ENCODE measurements at regions not wholly inside any gene's neighbourhood (a gene's known extent, or its start where the extent isn't known, plus 50 kb on each side); places are given as distances from the start of the nearest gene placed in this dataset.

DNA sequence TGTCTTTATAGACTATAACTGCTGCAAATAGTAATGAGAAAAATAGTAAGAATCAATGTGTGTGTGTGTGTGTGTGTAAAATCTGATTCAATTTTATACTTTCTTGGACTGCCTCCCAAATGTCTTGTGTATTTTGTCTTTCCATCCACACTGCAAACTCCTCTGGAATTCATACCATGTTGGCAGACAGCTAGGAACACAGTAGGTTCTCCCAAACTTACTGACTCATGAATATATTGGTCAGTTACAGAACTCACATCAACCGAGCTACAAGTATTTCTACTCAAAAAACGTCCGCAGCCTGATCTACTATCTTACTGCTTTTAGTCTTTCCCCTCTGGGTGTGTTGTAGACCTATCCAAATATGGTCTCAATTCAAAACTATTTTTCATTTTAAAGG lies 542.7 kb upstream of the PSMD7 start:
- Histone ChIP-seq H3K4me3 (no peak overlapping the region), H3K4me1 (ENCODE audit: low read depth) (no peaks in the 10 kb centered on the region), H3K36me3 (ENCODE audit: low read depth) (no peaks in the 10 kb centered on the region), H3K9me3 (no peaks in the 10 kb centered on the region)
- ATAC-seq: no peak
- DNase-seq: no peak
- intact Hi-C loops (cut with DNase I, micrococcal nuclease): no loop called here
- no peak for TF ChIP-seq CTCF (IDR thresholded peaks at IDR 0.05)

DNA sequence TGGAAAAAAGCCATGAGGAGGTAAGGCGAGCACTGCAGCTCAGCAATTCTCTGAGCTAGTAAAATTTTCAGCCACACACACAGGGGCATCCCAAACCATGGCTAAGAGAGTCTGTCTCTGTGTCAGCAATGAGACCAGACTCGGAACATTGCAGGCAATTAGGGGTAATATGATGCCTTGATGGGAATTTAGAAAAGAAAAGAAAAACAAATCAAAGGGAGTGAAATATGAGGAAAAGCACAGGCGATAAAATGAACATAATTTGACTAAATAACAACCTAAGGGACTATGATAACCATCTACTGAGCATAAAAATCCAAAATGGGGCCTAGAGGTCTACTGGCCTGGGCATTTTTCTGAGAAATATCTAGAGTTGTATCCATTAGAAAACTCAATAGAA lies 546.0 kb upstream of the PSMD7 start:
- H3K4me3 ChIP-seq: no peak overlapping the region
- no peaks in the 10 kb centered on the region for H3K4me1 ChIP-seq (ENCODE audit: low read depth)
- H3K9me3 ChIP-seq: no peaks in the 10 kb centered on the region
- ATAC-seq (no peak), DNase-seq (no peak)
- intact Hi-C loops (cut with DNase I, micrococcal nuclease): no loop called here
- TF ChIP-seq CTCF (IDR thresholded peaks at IDR 0.05): no peak
- H3K36me3 ChIP-seq (ENCODE audit: low read depth): no peaks in the 10 kb centered on the region

- no peak for TF ChIP-seq CTCF (IDR thresholded peaks at IDR 0.05)
- ATAC-seq: no peak
- intact Hi-C loops (cut with DNase I, micrococcal nuclease): no loop called here
- Histone ChIP-seq H3K9me3 (no peaks in the 10 kb centered on the region), H3K36me3 (ENCODE audit: low read depth) (no peaks in the 10 kb centered on the region), H3K4me3 (no peak overlapping the region), H3K4me1 (ENCODE audit: low read depth) (no peaks in the 10 kb centered on the region)
- DNase-seq: no peak
These were observed 549.3 kb upstream of the PSMD7 start for GRCh38 chr16:73747328-73747727.

- ATAC-seq (no peak), DNase-seq (no peak)
- no peak for TF ChIP-seq CTCF (IDR thresholded peaks at IDR 0.05)
- Histone ChIP-seq H3K4me3 (no peak overlapping the region), H3K4me1 (ENCODE audit: low read depth) (no peaks in the 10 kb centered on the region), H3K36me3 (ENCODE audit: low read depth) (no peaks in the 10 kb centered on the region), H3K9me3 (no peaks in the 10 kb centered on the region)
- intact Hi-C loops (cut with DNase I, micrococcal nuclease): no loop called here
These were observed 550.1 kb upstream of the PSMD7 start for GRCh38 chr16:73746554-73746953.

DNA sequence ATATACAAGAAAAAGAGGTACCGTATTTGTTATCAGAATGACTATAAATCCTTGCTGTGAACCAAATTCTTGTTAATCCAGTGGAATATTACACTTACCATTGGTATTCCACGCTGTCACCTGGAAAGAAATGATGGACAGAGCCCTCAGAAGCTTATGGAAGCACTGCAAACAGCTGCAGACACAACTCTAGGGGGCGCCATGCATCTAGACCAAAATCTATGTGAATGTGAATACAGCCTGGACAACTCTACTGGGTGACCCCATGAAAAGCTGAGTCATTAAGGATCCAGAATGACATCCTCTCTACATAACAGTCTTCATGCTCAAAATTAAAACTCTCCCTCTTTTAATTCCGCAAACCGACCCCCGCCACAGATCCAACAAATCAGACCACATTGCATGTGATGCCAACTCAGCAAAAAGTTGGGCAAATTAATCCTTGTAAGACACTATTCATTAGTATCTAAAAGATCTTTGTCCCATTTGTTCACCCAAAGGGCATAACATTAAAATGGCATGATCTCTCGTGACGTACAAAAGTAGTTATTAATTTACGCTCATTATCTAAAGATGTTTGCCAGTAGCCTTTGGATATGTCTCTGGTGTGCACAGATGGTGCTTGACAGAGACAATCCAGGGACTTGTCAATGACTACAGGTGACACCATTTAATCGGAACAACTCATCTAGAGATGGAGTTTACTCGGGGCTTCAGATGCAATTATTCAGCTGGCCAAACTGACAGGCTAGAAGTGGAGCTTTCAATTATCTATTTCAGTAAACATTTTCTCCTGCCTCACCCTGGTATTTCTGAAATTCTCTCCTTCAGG lies 552.7 kb upstream of the PSMD7 start:
- H3K9me3 ChIP-seq: no peaks in the 10 kb centered on the region
- TF ChIP-seq CTCF (IDR thresholded peaks at IDR 0.05): no peak
- no peaks in the 10 kb centered on the region for H3K36me3 ChIP-seq (ENCODE audit: low read depth)
- intact Hi-C loops (cut with DNase I, micrococcal nuclease): no loop called here
- DNase-seq: peak in 2 of 3 donors; percentile 24 to 33
- ATAC-seq: no peak
- no peaks in the 10 kb centered on the region for H3K4me1 ChIP-seq (ENCODE audit: low read depth)
- no peak overlapping the region for H3K4me3 ChIP-seq
